Cardiac muscle cell (in vitro differentiated cells and primary cell): ENCODE measurements at regions not wholly inside any gene's neighbourhood (a gene's known extent, or its start where the extent isn't known, plus 50 kb on each side); places are given as distances from the start of the nearest gene placed in this dataset.

Experiments used
- DNase-seq, 2 donors: peaks; one replicate each; pipeline versions ENCODE4 v3.0.0 to v3.0.0-alpha.2; 2010 to 2017; ENCODE audit warnings: low read depth in 1 of 2, low spot score in 1 of 2
- H3K27ac ChIP-seq: fragments of 200-600 bp; sonication (generic); 2 replicates; pipeline ENCODE4 v1.5.1; 2016
- H3K27me3 ChIP-seq: fragments of 200-600 bp; sonication (generic); 2 replicates; pipeline ENCODE4 v1.6.0; 2016; ENCODE audit warnings: control low read depth
- H3K36me3 ChIP-seq: fragments of 200-600 bp; sonication (generic); 2 replicates; pipeline ENCODE4 v1.5.1; 2016; ENCODE audit warnings: control low read depth
- H3K4me1 ChIP-seq: fragments of 200-600 bp; sonication (generic); 2 replicates; pipeline ENCODE4 v1.8.1; 2017; ENCODE audit warnings: low read depth, mild to moderate bottlenecking, mixed run types
- H3K4me3 ChIP-seq: fragments of 200-600 bp; sonication (generic); 2 replicates; pipeline ENCODE4 v1.5.1; 2016; ENCODE audit warnings: mild to moderate bottlenecking
- H3K9me3 ChIP-seq: fragments of 200-600 bp; sonication (generic); 2 replicates; pipeline ENCODE4 v1.5.1; 2017; ENCODE audit warnings: low read depth, mild to moderate bottlenecking, control low read depth
- TF ChIP-seq, protein P1 (sequence below): IDR thresholded peaks from 2 replicates; pipeline ENCODE4 v1.5.1; 2012; ENCODE audit warnings: low read depth, mild to moderate bottlenecking, low read length

DNA sequence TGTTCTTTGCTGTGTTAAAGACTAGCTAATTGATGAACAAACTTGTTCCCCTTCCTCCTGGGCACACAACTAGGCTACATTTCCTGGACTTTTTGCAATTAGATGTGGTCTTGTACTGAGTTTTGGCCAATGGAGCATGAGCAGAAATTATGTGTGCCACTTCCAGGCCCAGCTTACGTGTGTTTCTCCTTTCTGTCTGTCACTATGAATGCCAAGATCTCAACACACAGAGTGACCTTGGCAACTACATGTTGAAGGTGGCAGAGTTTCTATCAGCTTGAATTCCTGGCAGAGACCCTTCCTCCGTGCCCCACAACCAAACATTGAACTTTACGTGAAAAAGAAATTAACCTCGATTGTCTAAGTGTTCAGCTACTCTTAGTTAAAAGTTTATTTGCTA is 81.7 kb upstream of the PIAS1 start:
- Histone ChIP-seq H3K27me3 (no peaks in the 10 kb centered on the region), H3K9me3 (no peaks in the 10 kb centered on the region), H3K4me1 (no peaks in the 10 kb centered on the region), H3K36me3 (no peaks in the 10 kb centered on the region), H3K27ac (no peak overlapping the region), H3K4me3 (no peak overlapping the region)
- TF ChIP-seq, protein P1, sequence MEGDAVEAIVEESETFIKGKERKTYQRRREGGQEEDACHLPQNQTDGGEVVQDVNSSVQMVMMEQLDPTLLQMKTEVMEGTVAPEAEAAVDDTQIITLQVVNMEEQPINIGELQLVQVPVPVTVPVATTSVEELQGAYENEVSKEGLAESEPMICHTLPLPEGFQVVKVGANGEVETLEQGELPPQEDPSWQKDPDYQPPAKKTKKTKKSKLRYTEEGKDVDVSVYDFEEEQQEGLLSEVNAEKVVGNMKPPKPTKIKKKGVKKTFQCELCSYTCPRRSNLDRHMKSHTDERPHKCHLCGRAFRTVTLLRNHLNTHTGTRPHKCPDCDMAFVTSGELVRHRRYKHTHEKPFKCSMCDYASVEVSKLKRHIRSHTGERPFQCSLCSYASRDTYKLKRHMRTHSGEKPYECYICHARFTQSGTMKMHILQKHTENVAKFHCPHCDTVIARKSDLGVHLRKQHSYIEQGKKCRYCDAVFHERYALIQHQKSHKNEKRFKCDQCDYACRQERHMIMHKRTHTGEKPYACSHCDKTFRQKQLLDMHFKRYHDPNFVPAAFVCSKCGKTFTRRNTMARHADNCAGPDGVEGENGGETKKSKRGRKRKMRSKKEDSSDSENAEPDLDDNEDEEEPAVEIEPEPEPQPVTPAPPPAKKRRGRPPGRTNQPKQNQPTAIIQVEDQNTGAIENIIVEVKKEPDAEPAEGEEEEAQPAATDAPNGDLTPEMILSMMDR, result no peak
- DNase-seq, result no peak

DNA sequence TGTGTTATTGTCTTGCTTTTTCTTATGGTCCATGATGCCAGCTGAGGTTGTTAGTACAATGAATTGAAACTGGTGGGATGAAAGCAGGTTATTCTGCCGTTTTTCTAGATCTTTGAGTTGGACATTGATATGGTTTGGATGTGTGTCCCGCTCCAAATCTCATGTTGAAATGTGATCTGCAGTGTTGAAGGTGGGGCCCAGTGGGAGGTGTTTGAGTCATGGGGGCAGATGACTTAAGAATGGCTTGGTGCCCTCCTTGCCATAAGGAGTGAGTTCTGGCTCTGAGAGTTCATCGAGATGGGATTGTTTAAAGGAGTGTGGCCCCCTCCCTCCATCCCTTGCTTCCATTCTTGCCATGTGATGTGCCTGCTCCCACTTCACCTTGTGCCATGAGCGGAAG is 80.3 kb upstream of the PIAS1 start:
- TF ChIP-seq, protein P1, result no peak
- no peak overlapping the region for H3K27ac ChIP-seq
- H3K9me3 ChIP-seq, result no peaks in the 10 kb centered on the region

DNA sequence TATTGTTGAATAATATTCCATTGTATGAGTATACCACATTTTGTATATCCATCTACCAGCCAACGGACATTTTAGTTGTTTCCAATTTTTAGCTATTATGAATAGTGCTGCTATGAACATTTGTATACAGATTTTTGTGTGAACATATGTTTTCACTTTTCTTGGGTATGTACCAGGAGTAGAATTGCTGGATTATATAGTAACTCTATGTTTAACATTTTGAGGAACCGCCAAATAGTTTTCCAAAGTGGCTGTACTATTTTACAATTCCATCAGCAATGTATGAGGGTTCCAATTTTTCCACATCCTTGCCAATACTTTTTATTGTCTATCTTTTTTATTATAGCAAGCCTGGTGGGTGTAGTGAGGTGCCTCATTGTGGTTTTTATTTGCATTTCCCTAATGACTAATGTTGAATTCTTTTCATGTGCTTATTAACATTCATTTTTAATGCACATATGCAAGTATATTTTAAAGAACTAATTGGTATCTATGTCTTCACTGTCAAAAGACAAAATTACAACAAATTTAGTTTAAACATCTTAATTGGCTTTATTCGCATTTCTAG is 77.5 kb upstream of the PIAS1 start:
- H3K4me3 ChIP-seq, result no peak overlapping the region
- no peak for DNase-seq
- TF ChIP-seq, protein P1, result no peak
- H3K27me3 ChIP-seq, result no peaks in the 10 kb centered on the region
- H3K9me3 ChIP-seq, result no peaks in the 10 kb centered on the region
- H3K36me3 ChIP-seq, result no peaks in the 10 kb centered on the region
- no peak overlapping the region for H3K27ac ChIP-seq
- no peaks in the 10 kb centered on the region for H3K4me1 ChIP-seq

More for the DNA sequence above, 80.3 kb upstream of the PIAS1 start:
- Histone ChIP-seq H3K4me1 (no peaks in the 10 kb centered on the region), H3K4me3 (no peak overlapping the region), H3K36me3 (no peaks in the 10 kb centered on the region), H3K27me3 (no peaks in the 10 kb centered on the region)
- no peak for DNase-seq

DNA sequence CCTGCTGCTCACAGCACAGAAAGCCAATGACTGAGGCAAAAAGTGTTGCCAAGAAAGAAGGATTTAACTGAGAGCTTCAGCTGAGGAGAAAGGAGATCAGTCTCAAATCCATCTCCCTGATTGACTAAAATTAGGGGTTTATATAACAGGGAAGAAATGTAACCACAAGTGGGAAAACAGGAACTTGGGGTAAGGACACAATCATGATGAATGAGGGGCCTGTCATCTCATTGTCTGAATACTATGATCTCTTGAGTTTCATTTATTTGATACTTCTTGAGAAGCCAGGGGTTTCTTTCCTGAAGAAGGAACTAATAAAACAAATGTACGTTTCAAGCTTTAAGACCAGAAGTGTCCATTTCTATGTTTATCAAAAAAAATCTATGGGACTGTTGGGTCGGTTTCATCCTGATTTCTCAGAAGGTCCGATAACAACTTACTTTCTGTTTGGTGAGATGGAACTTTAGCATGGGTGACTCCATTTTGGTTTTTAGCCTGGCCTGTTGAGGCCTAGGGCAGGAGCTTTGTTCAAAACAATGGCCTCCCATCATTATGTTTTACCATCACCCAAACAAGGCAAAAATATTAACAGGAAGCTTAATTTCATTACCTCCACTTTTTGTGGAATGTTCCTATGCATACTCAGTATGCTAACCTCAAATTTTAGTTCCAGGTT is 76.6 kb upstream of the PIAS1 start:
- no peaks in the 10 kb centered on the region for H3K27me3 ChIP-seq
- H3K9me3 ChIP-seq, result no peaks in the 10 kb centered on the region
- no peaks in the 10 kb centered on the region for H3K4me1 ChIP-seq
- TF ChIP-seq, protein P1, result no peak
- H3K36me3 ChIP-seq, result no peaks in the 10 kb centered on the region
- no peak overlapping the region for H3K27ac ChIP-seq
- no peak for DNase-seq
- no peak overlapping the region for H3K4me3 ChIP-seq

DNA sequence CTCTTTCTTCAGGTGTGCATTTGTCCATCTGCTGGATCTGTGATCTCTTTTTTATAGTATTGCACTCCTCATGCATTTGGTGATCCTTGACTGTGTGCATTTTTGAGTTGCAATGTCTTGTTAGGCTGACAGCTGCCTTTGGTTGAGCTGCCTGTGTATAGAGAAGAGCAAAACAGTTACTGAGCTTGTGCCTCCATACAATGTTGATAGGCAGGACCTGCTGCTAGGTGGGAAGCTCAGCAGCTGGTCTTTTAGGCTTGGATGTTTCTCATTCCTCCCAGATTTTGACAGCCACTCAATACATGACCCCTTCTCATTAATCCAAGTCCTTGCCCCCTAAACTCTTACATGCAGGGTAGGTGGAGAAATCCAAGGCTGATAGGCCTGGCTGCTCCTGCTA is 74.8 kb upstream of the PIAS1 start:
- TF ChIP-seq, protein P1, result no peak
- DNase-seq, result no peak
- H3K27ac ChIP-seq, result no peak overlapping the region
- H3K4me3 ChIP-seq, result no peak overlapping the region
- H3K4me1 ChIP-seq, result no peaks in the 10 kb centered on the region
- no peaks in the 10 kb centered on the region for H3K27me3 ChIP-seq
- H3K36me3 ChIP-seq, result no peaks in the 10 kb centered on the region
- no peaks in the 10 kb centered on the region for H3K9me3 ChIP-seq
